Panc1 (cell line): ENCODE measurements at regions not wholly inside any gene's neighbourhood (a gene's known extent, or its start where the extent isn't known, plus 50 kb on each side); places are given as distances from the start of the nearest gene placed in this dataset.

ENCODE experiments used
- ATAC-seq: fragments of 200-7000 bp; cut with Tn5 transposase; 2 replicates; pipeline ENCODE4 v1.9.1; 2020; ENCODE audit warnings: mild to moderate bottlenecking, moderate library complexity
- BruUV-seq: library from RNA; stranded (reverse); fragments of 400-500 nt; replicated peaks from 2 replicates; lab custom pipeline; 2021; lab: Mats Ljungman, UMichigan
- CTCF ChIA-PET: fragments of 300-600 bp; sonication (Branson Sonifier 250); formaldehyde crosslinking; loops from one replicate; lab custom pipeline; 2022; ENCODE audit warnings: antibody characterized with exemption; lab: Charles Lee
- POLR2A ChIA-PET: fragments of 300-600 bp; sonication (Branson Sonifier 250); formaldehyde crosslinking; loops from one replicate; lab custom pipeline; 2022; ENCODE audit warnings: antibody characterized with exemption; lab: Charles Lee
- DNase-seq: peaks from one replicate; pipeline ENCODE4 v3.0.0-alpha.2; 2010; ENCODE audit warnings: low read depth, low spot score
- H3K27ac ChIP-seq: 2 replicates; pipeline ENCODE4 v1.5.1; 2011; ENCODE audit warnings: mild to moderate bottlenecking, low read length, inconsistent platforms
- H3K27me3 ChIP-seq: fragments of 200-500 bp; sonication (Bioruptor generic); 2 replicates; pipeline ENCODE4 v1.6.0; 2014; ENCODE audit warnings: low read length, inconsistent platforms; ENCODE audit not compliant: control insufficient read depth, insufficient read depth
- H3K36me3 ChIP-seq: fragments of 200-500 bp; sonication (Bioruptor generic); 2 replicates; pipeline ENCODE4 v1.5.1; 2014; ENCODE audit warnings: inconsistent platforms, mild to moderate bottlenecking, low read length, moderate library complexity; ENCODE audit not compliant: control insufficient read depth, insufficient read depth
- H3K4me1 ChIP-seq: 2 replicates; pipeline ENCODE4 v1.5.1; 2011; ENCODE audit warnings: inconsistent platforms, mild to moderate bottlenecking, low read length, moderate library complexity; ENCODE audit not compliant: control insufficient read depth, insufficient read depth
- H3K4me3 ChIP-seq, 2 experiments: 2 replicates each; pipeline ENCODE4 v1.5.1; 2011 to 2012; ENCODE audit warnings: low read depth in 2 of 2, low read length in 2 of 2, mild to moderate bottlenecking in 2 of 2, inconsistent platforms in 1 of 2, moderate library complexity in 1 of 2
- H3K9me3 ChIP-seq: fragments of 200-500 bp; sonication (Bioruptor generic); 2 replicates; pipeline ENCODE4 v1.5.1; 2014; ENCODE audit warnings: low read depth, mild to moderate bottlenecking, inconsistent platforms, low read length, moderate library complexity; ENCODE audit not compliant: control insufficient read depth, insufficient read depth
- CTCF ChIP-seq: fragments of 450-650 bp; IDR thresholded peaks from 2 replicates; pipeline ENCODE4 v1.5.1; 2017; ENCODE audit warnings: mild to moderate bottlenecking
- POLR2AphosphoS5 ChIP-seq: IDR thresholded peaks from 2 replicates; pipeline ENCODE4 v1.6.1; 2012; ENCODE audit warnings: mild to moderate bottlenecking, low read depth, low read length, moderate library complexity
- SIN3A ChIP-seq: IDR thresholded peaks from 2 replicates; pipeline ENCODE4 v1.6.1; 2012; ENCODE audit warnings: low read depth, mild to moderate bottlenecking, low read length, moderate library complexity, borderline replicate concordance; ENCODE audit not compliant: insufficient read depth
- TCF7L2 ChIP-seq: IDR thresholded peaks from 2 replicates; pipeline ENCODE4 v1.6.1; 2011; ENCODE audit warnings: mild to moderate bottlenecking, low read depth, low read length, inconsistent platforms
- in situ Hi-C: cut with HindIII; loops from 2 replicates; pipeline ENCODE4 v1.10.0; 2016; ENCODE audit warnings: low sequenced_read_pairs, low pct_unique_long_range_greater_than_20kb
- intact Hi-C: fragments of 100-400 bp; cut with micrococcal nuclease; formaldehyde crosslinking; loops from one replicate; pipeline ENCODE4 v1.10.0; 2022; ENCODE audit not compliant: unreplicated experiment
- TF ChIP-seq, protein P1 (sequence below), 2 experiments: IDR thresholded peaks; 2 replicates each; pipeline ENCODE4 v1.6.1; 2011 to 2012; ENCODE audit warnings: low read depth in 2 of 2, control low read depth in 1 of 2, low read length in 1 of 2, mild to moderate bottlenecking in 1 of 2, moderate library complexity in 1 of 2; ENCODE audit not compliant: insufficient read depth in 1 of 2

DNA sequence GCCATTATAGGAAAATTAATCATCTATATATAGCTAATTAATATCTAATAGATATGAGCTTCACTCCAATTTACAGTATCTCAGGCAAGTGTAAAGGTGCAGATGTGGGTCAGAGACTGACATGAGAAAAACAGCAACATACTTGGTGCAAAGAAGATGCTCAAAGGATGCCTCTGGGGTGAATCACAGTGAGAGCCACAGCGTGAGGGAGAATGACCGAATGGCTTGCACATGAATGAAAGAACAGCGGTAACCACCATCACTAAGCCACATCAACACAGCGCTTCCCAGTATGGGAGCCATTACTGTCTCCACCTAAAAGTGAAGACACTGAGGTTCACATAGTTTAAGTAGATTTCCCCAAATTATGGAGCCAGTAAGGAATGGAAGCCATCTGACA lies 423.4 kb upstream of the ID2 start:
- Histone ChIP-seq H3K4me3 (no peak overlapping the region), H3K9me3 (no peaks in the 10 kb centered on the region), H3K27me3 (no peaks in the 10 kb centered on the region), H3K36me3 (no peaks in the 10 kb centered on the region), H3K4me1 (no peaks in the 10 kb centered on the region), H3K27ac (no peak overlapping the region)
- POLR2A ChIA-PET, result no interaction called here
- no TSS peak for BruUV-seq
- intact Hi-C loops (no loop called here), in situ Hi-C loops (no loop called here)
- DNase-seq (no peak), ATAC-seq (no peak)
- TF ChIP-seq TCF7L2 (no peak), CTCF (no peak), POLR2AphosphoS5 (no peak), SIN3A (no peak)
- TF ChIP-seq, protein P1, sequence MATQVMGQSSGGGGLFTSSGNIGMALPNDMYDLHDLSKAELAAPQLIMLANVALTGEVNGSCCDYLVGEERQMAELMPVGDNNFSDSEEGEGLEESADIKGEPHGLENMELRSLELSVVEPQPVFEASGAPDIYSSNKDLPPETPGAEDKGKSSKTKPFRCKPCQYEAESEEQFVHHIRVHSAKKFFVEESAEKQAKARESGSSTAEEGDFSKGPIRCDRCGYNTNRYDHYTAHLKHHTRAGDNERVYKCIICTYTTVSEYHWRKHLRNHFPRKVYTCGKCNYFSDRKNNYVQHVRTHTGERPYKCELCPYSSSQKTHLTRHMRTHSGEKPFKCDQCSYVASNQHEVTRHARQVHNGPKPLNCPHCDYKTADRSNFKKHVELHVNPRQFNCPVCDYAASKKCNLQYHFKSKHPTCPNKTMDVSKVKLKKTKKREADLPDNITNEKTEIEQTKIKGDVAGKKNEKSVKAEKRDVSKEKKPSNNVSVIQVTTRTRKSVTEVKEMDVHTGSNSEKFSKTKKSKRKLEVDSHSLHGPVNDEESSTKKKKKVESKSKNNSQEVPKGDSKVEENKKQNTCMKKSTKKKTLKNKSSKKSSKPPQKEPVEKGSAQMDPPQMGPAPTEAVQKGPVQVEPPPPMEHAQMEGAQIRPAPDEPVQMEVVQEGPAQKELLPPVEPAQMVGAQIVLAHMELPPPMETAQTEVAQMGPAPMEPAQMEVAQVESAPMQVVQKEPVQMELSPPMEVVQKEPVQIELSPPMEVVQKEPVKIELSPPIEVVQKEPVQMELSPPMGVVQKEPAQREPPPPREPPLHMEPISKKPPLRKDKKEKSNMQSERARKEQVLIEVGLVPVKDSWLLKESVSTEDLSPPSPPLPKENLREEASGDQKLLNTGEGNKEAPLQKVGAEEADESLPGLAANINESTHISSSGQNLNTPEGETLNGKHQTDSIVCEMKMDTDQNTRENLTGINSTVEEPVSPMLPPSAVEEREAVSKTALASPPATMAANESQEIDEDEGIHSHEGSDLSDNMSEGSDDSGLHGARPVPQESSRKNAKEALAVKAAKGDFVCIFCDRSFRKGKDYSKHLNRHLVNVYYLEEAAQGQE (IDR thresholded peaks at IDR 0.05; ENCODE audit: insufficient read depth in 1 of 2, low read depth in 2 of 2, low read length in 1 of 2), result no peak
- CTCF ChIA-PET, result no interaction called here

GRCh38 chr2:8259106-8259840 lies 422.6 kb upstream of the ID2 start:
- DNase-seq (no peak), ATAC-seq (no peak)
- intact Hi-C loops, result no loop called here
- H3K4me3 ChIP-seq, result no peak overlapping the region
- no peaks in the 10 kb centered on the region for H3K9me3 ChIP-seq
- H3K27ac ChIP-seq, result no peak overlapping the region
- H3K36me3 ChIP-seq, result no peaks in the 10 kb centered on the region
- TF ChIP-seq, protein P1 (IDR thresholded peaks at IDR 0.05; ENCODE audit: insufficient read depth in 1 of 2, low read depth in 2 of 2, low read length in 1 of 2), result no peak
- TF ChIP-seq TCF7L2, result no peak
- no peak for TF ChIP-seq SIN3A
- no peak for TF ChIP-seq POLR2AphosphoS5
- no peak for TF ChIP-seq CTCF
- in situ Hi-C loops, result no loop called here
- ChIA-PET POLR2A (no interaction called here), CTCF (no interaction called here)
- H3K27me3 ChIP-seq, result no peaks in the 10 kb centered on the region
- BruUV-seq, result no TSS peak
- H3K4me1 ChIP-seq, result no peaks in the 10 kb centered on the region
